Left forelimb (tissue), 1 donor: ENCODE measurements at regions not wholly inside any gene's neighbourhood (a gene's known extent, or its start where the extent isn't known, plus 50 kb on each side); places are given as distances from the start of the nearest gene placed in this dataset.

ENCODE experiments used
- DNase-seq: peaks from one replicate; pipeline ENCODE4 v3.0.0-alpha.2; 2018; ENCODE audit warnings: low spot score

DNA sequence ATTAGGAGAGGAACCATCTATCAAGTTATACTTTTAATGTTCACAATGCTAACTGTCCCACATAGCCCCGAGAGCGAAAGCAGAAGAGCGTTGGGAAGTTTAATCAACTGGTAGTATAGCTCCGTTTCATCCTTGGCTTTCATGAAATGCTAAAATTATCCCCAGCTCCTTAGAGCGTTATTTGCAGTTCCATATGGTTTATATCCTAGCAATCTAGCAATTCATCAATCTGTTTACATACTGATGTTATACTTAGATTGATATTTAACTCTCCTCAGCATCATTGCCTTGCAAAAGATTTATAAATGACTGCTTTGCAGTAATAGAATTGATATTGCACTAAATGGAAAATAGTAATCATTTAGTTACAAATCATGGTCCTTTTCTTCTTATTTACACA, 419.8 kb downstream of the COG6 start:
- no peak for DNase-seq

DNA sequence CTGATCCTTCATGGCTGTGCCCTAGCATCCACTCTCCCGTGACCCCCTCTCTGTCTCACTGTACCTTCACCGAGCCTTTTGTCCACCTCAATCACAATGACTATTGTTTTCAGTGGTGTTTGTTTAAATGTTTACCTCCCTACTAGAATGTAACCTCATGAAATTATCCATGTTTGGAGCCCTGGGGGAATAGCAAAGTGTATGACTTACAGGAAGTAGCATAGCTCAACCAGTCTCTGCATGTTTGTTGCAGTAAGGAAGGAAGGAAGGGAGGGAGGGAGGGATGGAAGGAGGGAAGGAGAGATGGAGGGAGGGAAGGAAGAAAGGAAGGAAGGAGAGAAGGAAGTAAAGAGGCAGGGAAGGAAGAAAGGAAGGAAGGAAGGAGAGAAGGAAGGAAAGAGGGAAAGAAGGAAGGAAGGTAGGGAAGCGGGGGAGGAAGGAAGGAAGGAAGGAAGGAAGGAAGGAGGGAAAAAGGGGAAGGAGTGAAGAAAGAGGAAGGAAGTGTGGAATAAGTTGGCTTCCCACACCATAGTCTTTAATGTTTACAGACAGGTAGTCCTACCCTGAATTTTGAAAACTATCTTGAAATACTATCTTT, 421.4 kb downstream of the COG6 start:
- no peak for DNase-seq

DNA sequence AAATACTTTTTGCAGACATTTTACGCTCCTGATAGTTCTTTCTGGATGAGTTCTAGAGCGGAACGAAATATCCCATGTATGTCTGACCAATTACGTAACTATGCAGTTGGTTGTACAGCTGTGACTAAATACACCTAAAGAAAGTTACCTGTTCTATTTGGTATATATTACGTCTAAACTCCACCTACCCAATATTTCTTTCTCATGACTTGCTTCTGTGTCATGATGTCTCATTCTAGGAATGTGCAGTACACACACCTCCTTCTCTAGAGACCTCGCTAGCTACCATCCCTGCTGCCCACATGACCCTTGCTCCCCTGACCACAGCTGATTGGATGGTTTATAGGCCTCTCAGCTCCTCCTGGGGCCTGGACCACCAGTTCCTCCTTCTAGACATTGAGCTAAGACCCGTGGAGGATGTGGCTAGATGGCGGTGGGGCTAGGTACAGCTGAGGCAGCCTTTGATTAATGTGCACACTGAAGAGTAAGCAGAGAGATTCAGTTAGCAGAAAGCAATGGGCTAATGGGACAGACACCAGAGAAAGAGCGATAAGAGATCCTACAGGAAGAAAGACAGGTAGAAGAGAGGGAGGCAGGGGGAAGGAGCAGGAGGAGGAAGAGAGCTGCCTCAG, 422.1 kb downstream of the COG6 start:
- no peak for DNase-seq

DNA sequence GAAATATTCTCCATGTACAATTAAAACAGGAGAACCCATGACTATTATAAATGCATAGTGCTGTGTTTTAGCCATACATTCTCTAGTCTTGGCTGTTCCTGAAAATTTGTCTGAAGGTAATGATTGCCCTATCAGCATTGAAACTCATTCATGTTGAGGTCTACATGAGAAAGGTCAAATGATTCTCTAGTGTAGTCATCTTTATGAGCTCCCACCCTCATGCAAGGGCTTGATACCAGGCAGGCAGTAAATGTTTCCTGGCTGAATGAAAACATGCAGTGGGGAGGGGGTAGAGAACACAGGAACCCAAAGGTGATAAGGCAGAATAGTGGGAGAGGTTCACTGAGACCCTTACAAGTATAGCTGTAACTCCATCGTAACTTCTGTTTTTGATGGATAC, 424.3 kb downstream of the COG6 start:
- DNase-seq, result no peak

GRCh38 chr13:40080676-40081075, 425.2 kb downstream of the COG6 start:
- no peak for DNase-seq

DNA sequence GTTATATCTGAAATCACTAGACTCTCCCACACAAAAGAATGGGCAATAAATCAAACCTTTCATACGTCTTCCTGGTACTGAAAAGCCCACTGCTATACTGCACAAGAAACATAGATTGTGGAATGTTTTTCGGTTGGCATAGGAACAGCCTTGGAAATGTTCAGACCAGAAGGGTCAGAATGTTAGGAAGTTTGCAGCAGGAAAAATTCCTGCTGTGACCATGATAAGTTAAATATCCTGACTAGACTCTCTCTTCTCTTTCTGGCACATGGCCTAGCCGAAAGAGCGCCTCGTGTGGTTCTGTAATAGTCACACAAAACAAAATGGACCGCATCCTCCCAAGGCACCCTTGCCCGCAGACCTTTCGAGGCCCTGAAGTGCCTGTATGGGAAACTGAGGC, 427.2 kb downstream of the COG6 start:
- no peak for DNase-seq

- no peak for DNase-seq
These were observed 428.4 kb downstream of the COG6 start for GRCh38 chr13:40083841-40084240.

DNA sequence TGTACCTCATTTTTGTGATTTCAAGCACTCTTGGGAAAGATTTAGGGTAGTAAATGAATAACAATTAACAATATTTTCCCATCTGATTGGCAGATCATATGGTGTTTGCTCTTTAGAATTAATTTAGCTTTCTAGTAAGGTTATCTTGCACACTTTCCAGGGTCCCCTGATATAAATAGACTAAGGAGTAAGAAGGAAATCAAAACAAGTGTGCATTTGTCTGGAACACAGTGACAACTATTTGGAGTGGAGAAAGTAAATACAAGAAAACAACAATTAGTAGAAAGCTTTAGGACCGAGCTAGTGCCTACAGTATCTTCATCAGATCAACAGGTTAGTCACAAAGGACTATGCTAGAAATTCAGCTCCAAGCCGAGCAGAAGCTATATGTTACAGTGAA, 429.5 kb downstream of the COG6 start:
- DNase-seq, result no peak

- no peak for DNase-seq
These were observed 431.9 kb downstream of the COG6 start for GRCh38 chr13:40087091-40088002.

DNA sequence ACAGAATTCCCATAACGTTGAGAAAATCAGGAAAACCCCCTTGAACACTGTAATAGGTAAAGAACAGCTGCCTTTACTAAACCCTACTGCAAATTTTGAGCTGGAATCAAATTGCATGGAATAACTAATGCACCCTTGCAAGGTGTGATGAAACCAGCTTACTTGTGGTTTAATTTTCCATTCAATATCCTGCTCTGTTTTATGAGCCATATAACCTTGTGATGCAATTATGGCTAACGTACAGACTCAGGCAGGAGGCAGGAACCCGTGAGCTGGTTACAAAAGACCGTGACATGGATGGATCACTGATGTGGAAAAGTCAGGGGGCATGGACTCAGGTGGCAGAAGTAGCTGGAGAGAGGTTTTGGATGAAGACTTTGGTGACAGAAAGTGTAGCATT, 438.6 kb downstream of the COG6 start:
- DNase-seq, result no peak

DNA sequence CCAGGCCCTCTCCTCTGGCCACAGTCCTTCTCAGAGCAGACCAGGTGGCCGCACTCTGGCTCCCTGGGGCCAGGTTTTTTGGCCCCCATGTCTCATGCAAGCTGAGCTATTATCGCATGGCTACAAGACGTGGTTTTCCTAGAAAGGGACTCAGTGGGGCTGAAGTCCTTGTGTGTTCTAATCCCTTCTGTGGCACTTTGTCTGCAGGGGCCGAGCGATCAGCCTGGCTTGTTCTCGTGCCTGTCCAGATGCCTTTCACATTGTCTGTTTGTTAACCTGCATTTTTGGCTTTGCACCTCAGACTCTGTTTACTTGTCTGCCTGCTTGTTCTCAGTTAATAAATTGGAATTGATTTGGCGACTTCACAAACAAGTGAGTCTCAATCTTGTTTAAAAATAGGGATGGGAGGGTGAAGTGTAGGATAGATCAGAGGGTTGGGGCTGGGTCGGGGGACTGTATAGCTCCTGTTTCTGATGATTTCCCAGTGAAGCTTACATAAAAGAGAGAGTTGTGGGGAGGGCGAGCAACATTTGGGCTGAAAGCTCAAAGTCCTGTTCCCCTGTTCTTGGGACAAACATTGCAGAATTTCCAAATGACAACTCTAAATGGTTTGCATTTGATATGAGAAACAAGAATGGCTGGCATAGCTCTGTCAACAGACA, 440.4 kb downstream of the COG6 start:
- no peak for DNase-seq

- no peak for DNase-seq
These were observed 441.0 kb downstream of the COG6 start for GRCh38 chr13:40096357-40096901.

GRCh38 chr13:40098246-40098645, 442.8 kb downstream of the COG6 start:
- DNase-seq, result no peak

DNA sequence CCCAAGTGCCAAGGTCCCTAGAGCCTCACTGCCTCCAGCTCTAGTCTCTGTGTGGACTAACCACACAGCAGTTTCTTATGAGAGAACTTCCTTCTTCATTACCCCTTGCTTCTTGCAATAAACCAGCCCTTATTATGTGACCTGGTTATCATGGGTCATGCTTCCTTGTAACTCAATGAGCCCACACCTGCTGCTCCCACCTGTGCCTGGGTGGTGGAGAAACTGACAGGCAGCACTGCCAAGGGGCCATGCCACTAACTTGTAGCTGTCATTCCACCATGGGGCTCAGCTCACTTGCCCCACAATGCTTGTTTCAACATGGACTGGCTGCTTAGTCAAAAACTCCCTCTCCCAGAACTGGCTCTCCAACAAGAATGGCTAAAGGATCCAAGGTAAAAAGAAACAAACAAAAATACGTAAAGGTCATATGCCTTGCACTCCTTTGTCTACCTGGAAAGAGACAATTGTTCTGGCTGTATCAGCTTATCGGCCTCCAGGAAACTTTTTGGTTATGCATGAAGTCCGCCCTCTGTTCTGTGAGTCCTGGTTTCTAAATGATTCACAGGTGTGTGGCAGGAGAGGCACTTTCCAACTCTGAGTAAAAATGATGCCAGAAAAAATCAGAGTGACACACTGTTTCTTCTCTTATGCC, 446.4 kb downstream of the COG6 start:
- DNase-seq, result no peak

GRCh38 chr13:40102360-40102727, 446.9 kb downstream of the COG6 start:
- no peak for DNase-seq

- no peak for DNase-seq
These were observed 447.4 kb downstream of the COG6 start for GRCh38 chr13:40102854-40103253.

GRCh38 chr13:40103864-40104263, 448.4 kb downstream of the COG6 start:
- DNase-seq, result no peak

- DNase-seq, result no peak
These were observed 449.8 kb downstream of the COG6 start for GRCh38 chr13:40105231-40105630.

DNA sequence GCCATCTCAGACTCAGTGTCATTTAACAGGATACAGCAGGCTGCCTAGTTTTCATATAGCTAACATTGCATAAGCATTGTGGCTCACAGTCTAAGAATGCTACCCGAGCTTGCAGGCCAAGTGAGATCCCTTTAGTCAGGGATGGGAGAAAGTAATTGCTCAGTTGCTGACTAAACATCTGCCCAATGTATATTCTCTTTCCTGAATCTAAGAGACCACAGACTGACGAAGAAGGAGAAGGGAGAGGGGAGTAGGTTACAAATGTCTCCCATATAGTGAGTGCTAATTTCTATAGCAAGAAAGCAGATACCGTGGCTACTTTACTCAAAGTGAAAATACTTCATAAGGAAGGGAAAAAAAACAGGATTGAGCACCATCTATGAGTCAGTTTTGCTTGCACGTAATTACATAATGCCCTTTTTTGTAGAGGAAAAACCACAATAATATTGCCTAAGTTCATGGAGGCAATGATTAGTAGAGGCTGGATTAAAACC, 453.9 kb downstream of the COG6 start:
- DNase-seq, result no peak

GRCh38 chr13:40113643-40114304, 458.3 kb downstream of the COG6 start:
- no peak for DNase-seq

DNA sequence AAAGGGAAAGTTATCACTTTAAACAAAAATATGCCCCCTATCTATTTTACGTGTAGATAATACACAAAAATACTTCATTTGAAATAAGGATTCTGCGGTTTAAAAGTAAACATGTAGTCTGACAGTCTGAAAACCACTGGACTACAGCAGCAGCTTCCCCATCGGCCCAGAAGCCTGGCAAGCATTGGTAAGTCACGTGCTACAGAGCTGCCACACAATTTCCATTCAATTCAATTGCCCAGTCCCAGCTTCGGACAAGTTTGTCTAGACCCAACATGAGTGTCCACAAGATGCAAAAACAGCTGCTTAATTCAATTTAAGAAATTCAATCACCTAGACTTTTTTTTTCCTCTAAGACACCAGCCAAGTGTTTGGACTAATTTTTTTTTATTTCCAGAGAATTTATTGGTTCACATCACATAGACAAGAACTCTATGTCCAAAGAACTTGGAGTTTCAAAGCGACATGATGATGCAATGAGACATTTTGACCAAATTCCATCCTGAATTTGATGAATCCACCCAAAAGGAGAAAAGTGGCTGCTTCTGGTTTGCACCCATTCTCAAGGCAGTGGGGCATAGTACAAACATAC, 458.9 kb downstream of the COG6 start:
- DNase-seq, result no peak
